Spleen (tissue), 7 donors: ENCODE measurements at regions not wholly inside any gene's neighbourhood (a gene's known extent, or its start where the extent isn't known, plus 50 kb on each side); places are given as distances from the start of the nearest gene placed in this dataset.
"Not testable (repeated sequence)": the region's sequence is repeated elsewhere in the genome, so short reads cannot be mapped to it uniquely, and the experiment has no call there.

ENCODE experiments used
- CTCF ChIP-seq, 11 experiments: fragments of 200-600 bp in 7 of 11; fragments of 450-650 bp in 4 of 11; sonication (generic) in 4 of 11; IDR thresholded peaks in 8 of 11; conservative IDR thresholded peaks in 3 of 11; 1 replicate in 7 of 11; 2 replicates in 4 of 11; pipeline versions ENCODE4 v1.4.0 to v1.8.0; 2016 to 2021; ENCODE audit warnings: antibody characterized with exemption in 11 of 11, inconsistent platforms in 4 of 11, mild to moderate bottlenecking in 1 of 11
- POLR2AphosphoS5 ChIP-seq, 3 donors: sonication (generic); formaldehyde crosslinking; IDR thresholded peaks; one replicate each; pipeline ENCODE4 v1.5.1; 2017; ENCODE audit warnings: antibody characterized with exemption in 3 of 3
- donor health status: DM: no; HTN: no; CAD: no; lungs with moderate emphysema.
- donor health status: DM: no; HTN: no; CAD: no.
- donor health status: DM: no; HTN: no; CAD: no.

GRCh38 chr2:111511062-111511461 lies 372.9 kb downstream of the ANAPC1 start:
- not testable (repeated sequence) for TF ChIP-seq CTCF (IDR thresholded peaks at IDR 0.05 in 8 of 11, conservative IDR thresholded peaks at IDR 0.05 in 3 of 11); POLR2AphosphoS5 (IDR thresholded peaks at IDR 0.05)
